GM23338 (cell line): ENCODE measurements at regions not wholly inside any gene's neighbourhood (a gene's known extent, or its start where the extent isn't known, plus 50 kb on each side); places are given as distances from the start of the nearest gene placed in this dataset.
"Not testable (repeated sequence)": the region's sequence is repeated elsewhere in the genome, so short reads cannot be mapped to it uniquely, and the experiment has no call there.

Source experiments
- ATAC-seq: fragments of 200-7000 bp; cut with Tn5 transposase; 3 replicates; pipeline ENCODE4 v1.9.1; 2020
- DNase-seq: peaks from one replicate; pipeline ENCODE4 v3.0.0-alpha.2; 2015; ENCODE audit warnings: low spot score
- H2AFZ ChIP-seq: fragments of 200-600 bp; sonication (generic); 2 replicates; pipeline ENCODE4 v1.8.0; 2016; ENCODE audit warnings: antibody characterized with exemption, mild to moderate bottlenecking, moderate library complexity
- H3F3A ChIP-seq: fragments of 200-600 bp; sonication (generic); replicated peaks from 2 replicates; pipeline ENCODE4 v1.8.0; 2017; ENCODE audit warnings: antibody characterized with exemption, mixed run types, low read depth
- H3K27ac ChIP-seq: fragments of 200-600 bp; sonication (generic); 2 replicates; pipeline ENCODE4 v1.6.1; 2016; ENCODE audit warnings: low read depth
- H3K27me3 ChIP-seq: fragments of 200-600 bp; sonication (generic); 2 replicates; pipeline ENCODE4 v1.8.0; 2016; ENCODE audit warnings: mild to moderate bottlenecking, mixed run types, moderate library complexity; ENCODE audit not compliant: insufficient read depth
- H3K36me3 ChIP-seq: fragments of 200-600 bp; sonication (generic); 2 replicates; pipeline ENCODE4 v1.8.0; 2016; ENCODE audit warnings: mild to moderate bottlenecking; ENCODE audit not compliant: insufficient read depth
- H3K4me1 ChIP-seq: fragments of 200-600 bp; sonication (generic); 2 replicates; pipeline ENCODE4 v1.8.0; 2016; ENCODE audit warnings: mild to moderate bottlenecking, moderate library complexity; ENCODE audit not compliant: insufficient read depth
- H3K4me2 ChIP-seq: fragments of 200-600 bp; sonication (generic); 2 replicates; pipeline ENCODE4 v1.7.1; 2017; ENCODE audit warnings: mixed run types
- H3K4me3 ChIP-seq: fragments of 200-600 bp; sonication (generic); 2 replicates; pipeline ENCODE4 v1.6.1; 2016; ENCODE audit warnings: mixed run types
- H3K79me2 ChIP-seq: fragments of 200-600 bp; sonication (generic); replicated peaks from 2 replicates; pipeline ENCODE4 v1.8.0; 2017; ENCODE audit warnings: mild to moderate bottlenecking; ENCODE audit not compliant: insufficient read depth
- H3K9me2 ChIP-seq: fragments of 200-600 bp; sonication (generic); 2 replicates; pipeline ENCODE4 v1.8.0; 2017; ENCODE audit not compliant: insufficient read depth
- H4K20me1 ChIP-seq: fragments of 200-600 bp; sonication (generic); replicated peaks from 2 replicates; pipeline ENCODE4 v1.8.0; 2017; ENCODE audit warnings: mild to moderate bottlenecking; ENCODE audit not compliant: insufficient read depth
- H3K27ac Mint-ChIP-seq: 2 replicates; pipeline ENCODE4 v1.8.0; 2020; ENCODE audit warnings: inconsistent platforms, mild to moderate bottlenecking, moderate library complexity, mixed read lengths
- H3K27me3 Mint-ChIP-seq: 3 replicates; pipeline ENCODE4 v1.8.0; 2022; ENCODE audit warnings: low read depth, mild to moderate bottlenecking, moderate library complexity, mixed read lengths, inconsistent platforms; ENCODE audit not compliant: insufficient read depth, poor library complexity
- H3K36me3 Mint-ChIP-seq: 3 replicates; pipeline ENCODE4 v1.8.0; 2021; ENCODE audit warnings: low read depth, mild to moderate bottlenecking, inconsistent platforms, moderate library complexity, mixed read lengths
- H3K4me1 Mint-ChIP-seq: 3 replicates; pipeline ENCODE4 v1.8.0; 2020; ENCODE audit warnings: mild to moderate bottlenecking, inconsistent platforms, mixed read lengths
- H3K4me3 Mint-ChIP-seq: 3 replicates; pipeline ENCODE4 v1.8.0; 2021; ENCODE audit warnings: moderate library complexity, mild to moderate bottlenecking, inconsistent platforms, mixed read lengths
- H3K9me3 Mint-ChIP-seq: 3 replicates; pipeline ENCODE4 v1.8.0; 2020; ENCODE audit warnings: moderate library complexity, mild to moderate bottlenecking, inconsistent platforms, mixed read lengths
- CTCF ChIP-seq, 2 experiments: fragments of 200-600 bp in 1 of 2; sonication (generic) in 1 of 2; conservative IDR thresholded peaks; 2 replicates each; pipeline versions ENCODE4 v1.5.1 to v1.6.1; 2016 to 2017; ENCODE audit warnings: antibody characterized with exemption in 2 of 2, low read depth in 2 of 2, mild to moderate bottlenecking in 2 of 2, moderate library complexity in 1 of 2
- EZH2phosphoT487 ChIP-seq: fragments of 200-600 bp; sonication (generic); IDR thresholded peaks from one replicate; pipeline ENCODE4 v1.8.1; 2018; ENCODE audit warnings: antibody characterized with exemption; ENCODE audit not compliant: unreplicated experiment
- JUNB ChIP-seq: IDR thresholded peaks from one replicate; pipeline ENCODE4 v1.6.1; 2016; ENCODE audit warnings: antibody characterized with exemption; ENCODE audit not compliant: unreplicated experiment
- NANOG ChIP-seq: IDR thresholded peaks from 2 replicates; pipeline ENCODE4 v1.6.1; 2016; ENCODE audit warnings: antibody characterized with exemption, borderline replicate concordance
- POLR2AphosphoS5 ChIP-seq: IDR thresholded peaks from 2 replicates; pipeline ENCODE4 v1.6.1; 2016; ENCODE audit warnings: antibody characterized with exemption, low read depth
- REST ChIP-seq: IDR thresholded peaks from one replicate; pipeline ENCODE4 v1.6.1; 2018; ENCODE audit warnings: antibody characterized with exemption; ENCODE audit not compliant: unreplicated experiment
- ZNF114 ChIP-seq: fragments of 250-450 bp; sonication (Bioruptor Pico); IDR thresholded peaks from 2 replicates; pipeline ENCODE4 v1.5.0; 2020; ENCODE audit warnings: mild to moderate bottlenecking, moderate library complexity
- ZNF331 ChIP-seq: fragments of 250-450 bp; sonication (Bioruptor Pico); IDR thresholded peaks from 2 replicates; pipeline ENCODE4 v1.5.0; 2020; ENCODE audit warnings: low read depth, mild to moderate bottlenecking, moderate library complexity
- ZNF462 ChIP-seq: fragments of 250-450 bp; sonication (Bioruptor Pico); IDR thresholded peaks from 2 replicates; pipeline ENCODE4 v1.5.0; 2020; ENCODE audit warnings: mild to moderate bottlenecking, moderate library complexity

- no peak for TF ChIP-seq CTCF (conservative IDR thresholded peaks at IDR 0.05; ENCODE audit: low read depth in 2 of 2)
Measured at GRCh38 chr1:195656780-195657179, 951.5 kb downstream of the KCNT2 start (continued).

GRCh38 chr1:195648875-195649274 lies 959.4 kb downstream of the KCNT2 start:
- not testable (repeated sequence) for H3K9me2 ChIP-seq, ATAC-seq, H3K4me3 ChIP-seq, H3K27me3 ChIP-seq, H3K27ac ChIP-seq, H4K20me1 ChIP-seq, H3K27me3 Mint-ChIP-seq, H3K27ac Mint-ChIP-seq, H3K4me2 ChIP-seq, H3K36me3 Mint-ChIP-seq, H3K36me3 ChIP-seq, H3K79me2 ChIP-seq, H3K4me1 Mint-ChIP-seq, H3K4me1 ChIP-seq, H2AFZ ChIP-seq, H3F3A ChIP-seq, H3K4me3 Mint-ChIP-seq, DNase-seq
- H3K9me3 Mint-ChIP-seq = peaks cover 11% of the 10 kb centered on the region

- no peaks in the 10 kb centered on the region for H3K36me3 ChIP-seq
- Mint-ChIP-seq H3K4me1 (no peaks in the 10 kb centered on the region), H3K4me3 (no peak overlapping the region), H3K9me3 (peaks cover 2% of the 10 kb centered on the region; the same call in 2 of the 3 replicates), H3K36me3 (no peaks in the 10 kb centered on the region), H3K27me3 (no peaks in the 10 kb centered on the region), H3K27ac (0 out of 2 replicates have a peak overlapping the region, but pooled peaks have one; percentile 54)
- H2AFZ ChIP-seq = no peak overlapping the region; the same call in 1 of the 2 replicates
- TF ChIP-seq JUNB (no peak), POLR2AphosphoS5 (no peak), EZH2phosphoT487 (no peak), ZNF331 (CRISPR knock-in tag) (no peak), REST (no peak), NANOG (no peak), ZNF114 (no peak), ZNF462 (CRISPR knock-in tag) (no peak)
- DNase-seq (no peak), ATAC-seq (no peak)
- H3K9me2 ChIP-seq = no peaks in the 10 kb centered on the region
- H3K4me2 ChIP-seq = no peak overlapping the region
- no peak overlapping the region for H3K4me3 ChIP-seq
- H3K4me1 ChIP-seq = no peaks in the 10 kb centered on the region
- no peaks in the 10 kb centered on the region for H3K27me3 ChIP-seq
- no peak overlapping the region for H3K27ac ChIP-seq
- no peaks in the 10 kb centered on the region for H3F3A ChIP-seq
- no peaks in the 10 kb centered on the region for H3K79me2 ChIP-seq
- H4K20me1 ChIP-seq = no peaks in the 10 kb centered on the region
Measured at GRCh38 chr1:195637539-195637938, 970.7 kb downstream of the KCNT2 start.
